GM21723 (cell line): ENCODE measurements at regions not wholly inside any gene's neighbourhood (a gene's known extent, or its start where the extent isn't known, plus 50 kb on each side); places are given as distances from the start of the nearest gene placed in this dataset.
"Not testable (repeated sequence)": the region's sequence is repeated elsewhere in the genome, so short reads cannot be mapped to it uniquely, and the experiment has no call there.

Experiments
- ATAC-seq: cut with Tn5 transposase; IDR thresholded peaks from one replicate; pipeline ENCODE4 v1.9.1; 2021; ENCODE audit warnings: mild to moderate bottlenecking, moderate library complexity; ENCODE audit not compliant: unreplicated experiment

GRCh38 chr12:43192442-43192841 is 359.6 kb downstream of the ADAMTS20 start:
- ATAC-seq = not testable (repeated sequence)

DNA sequence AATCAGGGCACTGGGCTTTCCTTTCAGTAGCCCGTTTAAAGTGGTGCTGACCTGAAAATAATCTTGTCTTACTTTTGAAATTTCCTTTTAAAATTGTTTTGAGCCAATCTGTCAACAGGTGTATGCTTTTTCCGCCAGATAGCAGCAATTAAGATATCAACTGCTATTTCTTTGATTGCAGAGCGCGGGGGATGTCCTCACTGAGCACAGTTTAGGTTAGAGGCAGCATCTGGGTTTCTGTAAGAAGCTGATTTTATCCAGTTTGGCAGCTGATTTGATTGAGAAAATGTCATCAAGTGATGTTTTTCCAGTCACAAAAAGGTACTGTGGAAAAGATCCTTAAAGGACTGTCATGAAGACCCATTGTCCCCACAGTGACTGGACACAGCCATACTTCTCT is 371.8 kb downstream of the ADAMTS20 start:
- no peak for ATAC-seq

GRCh38 chr12:43179486-43179885 is 372.5 kb downstream of the ADAMTS20 start:
- no peak for ATAC-seq

DNA sequence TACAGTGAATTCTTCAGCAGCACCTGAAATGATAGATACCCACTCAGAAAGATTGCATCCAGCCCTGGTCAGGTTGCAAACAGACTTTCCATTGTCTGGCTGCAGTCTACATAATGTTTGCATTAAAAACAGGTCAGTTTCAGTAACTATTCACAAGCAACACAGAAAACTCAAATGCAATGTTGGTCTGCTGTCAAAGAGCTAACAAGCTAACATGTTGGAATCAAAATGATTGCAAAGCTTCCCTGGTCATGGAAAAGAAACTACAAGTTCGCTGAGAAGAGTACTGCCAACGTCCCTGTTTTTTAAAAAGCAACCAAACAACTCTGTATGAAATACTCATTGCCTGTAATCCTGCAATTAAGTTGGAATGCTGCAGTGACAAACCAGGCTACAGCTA is 374.7 kb downstream of the ADAMTS20 start:
- ATAC-seq = no peak

DNA sequence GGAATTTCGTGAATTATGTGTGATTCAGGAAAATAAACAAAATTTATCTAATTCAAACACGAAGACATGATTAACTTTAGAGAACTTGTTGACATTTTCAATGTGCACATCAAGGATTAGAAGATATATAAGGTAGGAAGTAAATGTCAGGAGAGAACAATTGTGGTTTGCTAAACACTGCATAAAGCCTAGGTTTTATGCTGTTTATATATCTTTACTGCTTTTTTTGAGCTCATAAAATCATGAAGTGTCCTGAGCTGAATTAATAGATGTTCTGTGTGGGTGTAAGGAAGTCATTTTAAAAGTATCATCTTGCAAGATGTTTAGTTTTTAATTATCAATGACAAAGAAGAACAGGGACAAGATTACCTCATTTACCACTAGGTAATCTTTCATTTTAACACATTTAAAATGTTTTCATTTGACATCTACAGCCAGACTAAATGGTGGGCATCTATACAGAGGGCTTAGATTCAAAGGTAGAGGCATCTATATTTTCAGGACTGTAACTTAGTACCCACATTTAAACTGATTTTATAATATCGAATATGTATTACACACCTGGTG is 382.8 kb downstream of the ADAMTS20 start:
- ATAC-seq = no peak

DNA sequence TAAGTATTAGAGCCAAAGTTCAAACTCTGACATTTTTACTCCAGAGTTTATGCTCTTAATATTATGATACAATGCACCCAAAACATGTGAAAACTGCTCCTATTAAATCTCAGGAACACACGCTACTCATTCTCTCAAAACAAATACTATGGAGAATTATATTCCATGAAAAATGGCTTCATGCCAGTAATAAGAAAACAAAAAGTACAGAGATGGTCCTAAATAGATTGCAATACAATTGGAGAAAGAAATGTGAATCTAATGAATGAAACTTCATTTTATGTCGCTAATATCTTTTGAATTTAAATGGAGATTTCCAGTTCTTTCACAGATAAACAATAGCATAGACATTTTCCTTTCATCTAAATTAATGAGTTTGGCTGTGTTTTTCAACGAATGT is 384.3 kb downstream of the ADAMTS20 start:
- ATAC-seq = no peak

GRCh38 chr12:43165351-43165750 is 386.7 kb downstream of the ADAMTS20 start:
- no peak for ATAC-seq

GRCh38 chr12:43162138-43162537 is 389.9 kb downstream of the ADAMTS20 start:
- no peak for ATAC-seq

- ATAC-seq = no peak
Measured at GRCh38 chr12:43159506-43159905, 392.5 kb downstream of the ADAMTS20 start.

DNA sequence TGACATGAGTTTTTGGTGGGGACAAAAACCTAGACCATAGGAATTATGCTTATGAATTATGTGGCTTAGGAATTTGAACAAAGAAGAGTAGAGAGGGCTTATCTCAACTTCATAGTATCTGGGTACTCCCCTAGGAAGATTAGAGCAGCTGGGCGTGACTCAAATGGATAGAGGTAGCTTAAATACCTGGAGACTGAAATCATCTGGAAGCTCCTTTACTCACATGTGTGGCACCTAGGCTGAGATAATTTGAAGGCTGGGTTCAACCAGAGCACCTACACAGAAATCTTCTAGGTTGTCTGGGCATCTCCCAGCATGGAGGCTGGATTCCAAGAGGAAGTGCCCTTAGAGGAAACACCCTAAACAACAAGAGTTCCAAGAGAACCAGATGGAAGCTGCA is 393.9 kb downstream of the ADAMTS20 start:
- ATAC-seq = no peak

- ATAC-seq = no peak
Measured at GRCh38 chr12:43155376-43155775, 396.6 kb downstream of the ADAMTS20 start.

- no peak for ATAC-seq
Measured at GRCh38 chr12:43154498-43155045, 397.4 kb downstream of the ADAMTS20 start.

- ATAC-seq = no peak
Measured at GRCh38 chr12:43151441-43151981, 400.5 kb downstream of the ADAMTS20 start.

- ATAC-seq = no peak
Measured at GRCh38 chr12:43148691-43149090, 403.3 kb downstream of the ADAMTS20 start.

DNA sequence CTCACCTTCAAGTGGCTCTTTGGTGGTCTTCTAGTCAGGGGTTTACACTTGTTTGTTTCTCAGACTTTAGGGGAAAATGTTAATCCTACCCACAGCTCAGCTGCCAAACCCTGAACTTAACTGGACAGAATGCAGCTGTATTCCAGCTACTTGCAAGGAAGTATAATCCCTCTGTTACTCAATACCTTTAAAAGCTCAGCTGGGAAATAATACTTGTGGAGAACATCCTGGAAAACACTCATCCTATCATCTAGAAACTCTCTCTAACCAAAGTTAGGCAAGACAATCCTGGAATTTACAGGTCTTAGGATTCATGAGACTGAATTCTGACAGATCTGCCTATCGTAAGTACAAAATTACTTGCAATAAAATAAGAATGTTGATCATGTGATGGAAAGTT is 404.1 kb downstream of the ADAMTS20 start:
- no peak for ATAC-seq

DNA sequence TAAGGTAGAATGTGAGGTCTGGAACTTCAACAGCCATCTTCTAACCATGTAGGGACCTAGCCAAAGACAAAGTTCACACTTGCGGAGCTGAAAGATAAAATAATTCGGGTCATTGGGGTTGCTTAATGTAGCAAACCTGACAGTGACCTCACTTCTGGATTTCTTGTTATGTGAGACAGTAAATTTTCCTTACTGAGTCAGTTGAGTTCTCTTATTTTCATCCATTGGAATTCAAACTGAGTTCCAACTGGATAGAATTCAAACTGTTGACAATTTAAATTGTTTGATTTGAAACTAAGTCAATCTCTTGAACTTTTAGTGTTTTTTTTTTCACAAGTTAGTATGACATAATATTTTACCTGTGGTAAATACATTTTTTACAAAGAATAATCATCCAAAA is 406.5 kb downstream of the ADAMTS20 start:
- no peak for ATAC-seq

- peak; percentile 67 for ATAC-seq
Measured at GRCh38 chr12:43143278-43143677, 408.7 kb downstream of the ADAMTS20 start.

GRCh38 chr12:43132291-43132690 is 419.7 kb downstream of the ADAMTS20 start:
- ATAC-seq = no peak

GRCh38 chr12:43131301-43131700 is 420.7 kb downstream of the ADAMTS20 start:
- ATAC-seq = no peak

- no peak for ATAC-seq
Measured at GRCh38 chr12:43127886-43128549, 424.0 kb downstream of the ADAMTS20 start.

- ATAC-seq = no peak
Measured at GRCh38 chr12:43126652-43127375, 425.2 kb downstream of the ADAMTS20 start.

- no peak for ATAC-seq
Measured at GRCh38 chr12:43123461-43123860, 428.5 kb downstream of the ADAMTS20 start.
